ENCODE measurements at regions not wholly inside any gene's neighbourhood (a gene's known extent, or its start where the extent isn't known, plus 50 kb on each side); places are given as distances from the start of the nearest gene placed in this dataset.

DNA sequence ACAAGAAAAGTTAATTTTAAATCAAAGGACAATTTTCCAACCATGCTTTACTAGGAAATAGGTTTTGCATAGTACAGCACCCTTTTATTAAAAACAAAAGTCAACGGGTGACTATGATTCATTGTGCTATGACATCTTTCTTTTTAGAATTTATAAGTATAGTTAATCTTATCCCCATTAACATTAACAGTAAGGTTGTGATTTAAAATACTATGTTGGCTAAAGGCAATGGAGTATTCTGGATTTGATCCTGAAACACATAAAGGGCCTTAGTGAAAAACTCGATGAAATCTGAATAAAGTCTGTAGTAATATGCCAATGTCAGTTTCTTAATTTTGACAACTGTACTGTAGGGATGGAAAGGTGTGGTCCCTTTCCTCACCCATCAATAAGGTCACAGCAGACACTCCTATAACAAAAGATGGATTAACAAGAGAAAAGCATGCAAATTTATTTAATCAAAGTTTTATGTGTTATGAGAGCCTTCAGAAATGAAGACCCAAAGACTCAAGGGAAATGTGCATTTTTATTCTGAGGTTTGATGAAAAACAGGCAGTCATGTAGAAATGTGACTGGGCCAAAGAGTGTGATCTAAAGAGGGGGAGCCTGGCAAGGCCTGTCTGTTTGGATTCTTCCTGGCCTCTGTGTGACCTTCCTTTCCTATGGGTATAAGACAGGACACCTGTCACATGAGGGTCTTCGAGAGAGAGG is 731.4 kb downstream of the TSN start:
- no peak for DNase-seq (ENCODE audit: low read depth)

DNA sequence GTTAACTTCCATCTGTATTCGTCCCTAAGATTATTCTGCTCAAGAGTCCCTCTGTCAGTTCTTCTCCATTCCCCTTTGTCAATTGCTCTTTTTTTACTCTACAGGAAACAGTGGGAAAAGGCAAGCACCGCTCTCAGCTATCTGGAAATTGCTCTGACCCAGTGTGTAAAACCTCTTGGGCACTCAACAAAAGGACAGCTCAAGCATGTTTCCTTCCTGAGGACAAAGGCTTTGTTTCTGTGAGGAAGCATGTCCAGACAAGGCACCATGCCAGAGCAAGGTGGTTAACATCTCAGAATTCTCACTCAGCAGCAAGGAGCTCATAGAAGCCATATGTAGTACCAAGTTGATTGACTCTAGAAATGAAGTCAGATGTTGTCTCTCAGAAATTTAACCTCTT is 735.6 kb downstream of the TSN start:
- no peak for DNase-seq (ENCODE audit: low read depth)

DNA sequence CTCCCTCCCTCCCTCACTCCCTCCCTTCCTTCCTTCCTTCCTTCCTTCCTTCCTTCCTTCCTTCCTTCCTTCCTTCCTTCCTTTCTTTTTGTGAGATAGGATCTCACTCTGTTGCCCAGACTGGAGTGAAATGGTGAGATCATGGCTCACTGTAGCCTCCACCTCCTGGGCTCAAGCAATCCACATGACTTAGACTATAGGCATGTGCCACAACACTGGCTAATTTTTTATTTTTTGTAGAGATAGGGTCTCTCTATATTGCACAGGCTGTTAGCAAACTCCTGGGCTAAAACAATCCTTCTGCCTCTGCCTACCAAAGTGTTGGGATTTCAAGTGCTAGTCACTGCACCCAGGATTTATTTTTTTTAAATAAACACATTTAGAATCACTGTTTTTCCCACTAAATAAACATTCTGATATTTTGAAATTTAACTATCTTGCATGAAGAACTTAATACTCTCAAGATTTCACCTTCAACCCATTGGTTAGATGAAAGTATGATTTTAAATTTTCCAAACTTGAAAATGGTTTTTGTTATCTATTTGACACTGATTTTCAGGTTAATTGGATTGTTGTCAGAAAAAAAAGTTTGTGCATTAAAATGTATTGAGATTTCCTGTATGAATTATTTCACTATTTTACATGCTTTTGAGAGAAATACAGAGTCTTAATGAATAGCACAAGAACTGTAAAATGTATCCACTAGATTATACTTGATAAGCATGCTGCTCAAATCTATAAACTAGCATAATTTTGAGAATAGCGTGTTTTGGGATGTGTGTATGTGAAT is 745.1 kb downstream of the TSN start:
- no peak for DNase-seq (ENCODE audit: low read depth)

DNA sequence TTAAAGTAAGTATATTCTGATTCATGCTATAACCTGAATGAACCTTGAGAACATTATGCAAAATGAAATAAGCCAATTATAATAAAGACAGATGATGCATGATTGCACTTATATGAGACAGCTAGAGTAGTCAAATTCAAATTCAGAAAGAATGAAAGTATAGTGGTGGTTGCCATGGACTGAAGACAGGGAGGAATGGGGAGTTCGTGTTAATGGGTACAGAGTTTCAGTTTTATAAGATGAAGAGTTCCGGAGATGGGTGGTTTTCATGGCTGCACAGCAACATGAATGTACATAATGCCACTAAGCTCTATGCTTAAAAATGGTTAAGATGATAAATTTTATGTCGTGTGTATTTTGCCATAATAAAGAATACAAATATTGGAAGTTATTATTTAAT is 751.2 kb downstream of the TSN start:
- no peak for DNase-seq (ENCODE audit: low read depth)

DNA sequence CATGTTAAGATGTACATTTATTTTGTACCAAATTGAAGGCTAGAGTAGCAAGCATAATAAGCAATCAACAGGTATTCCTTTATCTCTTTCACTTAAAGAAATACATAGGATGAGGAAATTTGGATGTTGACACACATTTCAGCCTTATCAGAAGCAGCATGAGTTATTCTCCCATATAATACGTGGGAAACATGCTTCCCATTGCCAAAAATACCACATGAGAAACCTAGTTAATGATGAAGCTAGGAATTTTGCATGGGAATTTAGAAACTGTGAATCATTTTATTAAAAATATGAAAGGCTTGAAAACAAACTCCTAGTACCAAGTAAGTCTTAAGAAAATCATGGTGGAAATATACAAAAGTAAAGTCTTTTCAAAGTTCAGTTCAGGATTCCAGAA is 751.8 kb downstream of the TSN start:
- no peak for DNase-seq (ENCODE audit: low read depth)

DNA sequence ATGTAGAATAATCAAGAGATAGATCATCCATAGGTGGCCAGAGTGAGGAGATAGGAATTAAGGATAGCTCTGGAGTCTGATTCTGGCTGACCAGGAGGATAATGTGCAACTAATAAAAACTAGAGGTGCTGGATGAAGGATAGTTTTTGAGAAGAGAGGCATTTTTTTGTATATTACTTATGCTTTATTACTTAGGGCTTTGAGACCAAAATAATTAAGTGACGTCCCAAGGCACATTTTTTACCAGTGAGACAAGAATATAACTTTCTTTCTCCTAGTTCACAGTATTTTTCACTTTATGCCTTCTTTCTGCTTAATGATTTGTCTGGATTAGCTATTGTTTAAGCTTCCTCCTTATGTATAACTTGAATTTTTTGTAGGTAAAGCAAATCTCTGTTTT is 756.6 kb downstream of the TSN start:
- DNase-seq (ENCODE audit: low read depth): no peak

DNA sequence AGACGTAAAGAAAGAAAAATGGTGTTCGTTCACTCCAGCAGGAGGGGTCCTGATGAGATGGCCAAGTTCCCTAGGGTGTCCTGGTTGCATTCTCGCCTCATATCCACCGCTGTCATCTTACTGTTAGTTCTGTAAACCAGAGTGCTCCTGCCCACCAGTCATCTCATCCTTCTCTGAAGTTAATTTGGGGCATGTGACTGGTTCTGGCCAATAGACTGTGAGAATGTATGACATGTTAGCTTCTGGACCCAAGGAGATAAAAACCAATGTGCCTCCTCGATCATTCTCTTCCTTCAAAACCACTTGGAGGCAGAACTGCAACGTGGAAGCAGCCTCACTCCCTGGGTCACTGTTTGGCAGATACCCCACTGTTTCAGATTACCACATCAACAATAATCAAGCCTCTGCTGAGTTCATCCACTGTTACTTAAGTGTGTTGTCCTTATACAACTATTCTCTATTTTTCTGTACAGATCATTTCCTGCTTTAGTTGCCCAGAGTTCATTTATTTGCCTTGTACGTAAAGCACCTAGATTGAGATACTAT is 759.1 kb downstream of the TSN start:
- no peak for DNase-seq (ENCODE audit: low read depth)

DNA sequence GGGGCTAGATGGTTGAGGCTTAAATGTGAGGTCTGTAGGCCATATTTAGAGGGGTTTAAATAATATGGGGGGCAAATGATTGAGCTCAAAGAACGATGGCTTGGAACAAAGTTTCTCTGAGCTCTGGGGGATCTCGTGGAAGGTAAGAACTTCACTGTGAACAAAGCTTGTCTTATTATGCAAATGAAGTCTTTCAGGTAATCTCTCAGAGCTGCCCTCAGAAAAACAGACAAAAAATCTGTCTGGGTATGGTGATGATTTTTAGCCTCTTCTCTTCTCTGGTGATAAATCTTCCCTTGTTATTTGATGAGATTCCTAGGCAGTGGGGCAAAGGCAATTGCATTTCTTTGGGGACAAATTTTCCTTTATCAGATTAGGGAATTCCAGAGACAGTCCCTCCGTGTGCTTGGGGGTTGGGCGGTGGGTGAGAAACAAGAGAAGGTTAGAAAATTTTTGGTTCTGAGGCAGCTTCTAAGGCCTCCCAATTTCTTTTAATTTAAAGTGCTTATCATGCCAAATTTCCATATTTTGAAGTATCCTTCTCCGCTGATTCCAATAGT is 760.4 kb downstream of the TSN start:
- DNase-seq (ENCODE audit: low read depth): no peak

DNA sequence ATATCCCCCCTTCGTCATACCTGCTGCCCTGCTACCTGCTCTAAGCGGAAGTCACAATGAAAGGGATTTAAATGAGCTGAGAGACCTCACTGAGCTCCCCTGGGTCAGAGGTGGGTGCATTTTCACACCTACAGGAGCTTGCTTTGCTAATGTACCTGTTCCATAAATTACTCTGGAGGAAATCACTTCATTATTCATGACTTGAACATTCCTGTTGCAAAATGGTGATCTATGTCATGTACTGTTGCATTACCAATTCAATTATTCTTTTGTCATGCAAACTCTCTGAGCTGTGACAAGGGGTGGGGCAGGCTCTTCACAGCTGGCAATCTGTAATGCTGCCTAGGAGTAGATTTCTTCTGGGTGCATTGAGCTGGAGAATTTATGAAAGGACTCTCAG is 761.3 kb downstream of the TSN start:
- DNase-seq (ENCODE audit: low read depth): no peak

DNA sequence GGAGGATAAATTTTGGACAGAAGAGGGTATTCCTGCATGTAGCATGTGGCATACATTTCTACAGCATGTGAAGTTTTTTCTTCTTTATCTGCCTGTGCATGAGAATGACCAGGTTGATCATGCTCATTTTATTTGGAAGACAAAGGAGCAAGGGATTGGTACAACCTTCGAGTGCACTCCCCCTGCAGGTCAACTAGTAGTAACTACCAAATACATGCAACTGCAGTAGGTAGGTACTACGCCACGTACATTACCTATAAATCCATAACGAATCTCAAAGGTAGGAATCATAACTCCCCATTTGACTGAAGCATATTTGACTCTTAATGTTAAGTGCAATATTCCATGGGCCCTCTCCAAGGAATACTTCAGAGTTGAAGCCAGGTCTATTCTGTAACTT is 763.9 kb downstream of the TSN start:
- no peak for DNase-seq (ENCODE audit: low read depth)

DNA sequence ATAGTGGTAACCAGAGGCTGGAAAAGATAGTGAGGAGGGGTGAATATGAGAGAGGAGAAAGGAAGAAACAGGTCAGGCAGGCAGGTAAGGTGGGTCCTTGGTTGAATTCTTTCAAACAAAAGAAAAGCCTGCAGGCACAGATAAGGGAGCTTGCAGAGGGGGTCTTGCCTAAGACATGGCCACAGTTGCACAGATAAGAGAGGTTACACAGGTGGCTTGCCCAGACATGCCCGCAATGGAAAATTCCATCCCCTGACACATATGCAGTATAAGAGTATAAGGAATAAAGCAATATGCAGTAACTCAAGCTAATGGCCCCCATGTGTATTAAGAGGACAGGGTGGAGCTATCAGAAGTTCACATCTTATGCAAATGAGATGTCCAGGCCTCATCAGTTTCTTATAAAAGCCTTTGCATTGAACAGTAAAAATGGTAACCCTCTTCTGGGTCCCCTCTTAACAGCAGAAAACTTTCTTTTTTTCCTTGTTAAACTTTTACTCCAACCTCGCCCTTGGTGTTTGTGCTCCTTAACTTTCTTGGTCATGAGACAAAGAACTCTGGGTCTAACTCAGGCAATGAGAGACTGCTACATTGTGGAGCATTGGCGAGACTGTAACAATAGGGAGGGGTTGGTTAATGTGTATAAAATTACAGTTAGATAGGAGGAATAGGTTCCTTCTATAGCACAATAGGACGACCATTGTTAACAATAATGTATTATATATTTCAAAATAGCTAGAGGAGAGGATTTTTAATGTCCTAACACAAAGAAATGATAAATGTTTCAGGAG is 764.6 kb downstream of the TSN start:
- no peak for DNase-seq (ENCODE audit: low read depth)

DNA sequence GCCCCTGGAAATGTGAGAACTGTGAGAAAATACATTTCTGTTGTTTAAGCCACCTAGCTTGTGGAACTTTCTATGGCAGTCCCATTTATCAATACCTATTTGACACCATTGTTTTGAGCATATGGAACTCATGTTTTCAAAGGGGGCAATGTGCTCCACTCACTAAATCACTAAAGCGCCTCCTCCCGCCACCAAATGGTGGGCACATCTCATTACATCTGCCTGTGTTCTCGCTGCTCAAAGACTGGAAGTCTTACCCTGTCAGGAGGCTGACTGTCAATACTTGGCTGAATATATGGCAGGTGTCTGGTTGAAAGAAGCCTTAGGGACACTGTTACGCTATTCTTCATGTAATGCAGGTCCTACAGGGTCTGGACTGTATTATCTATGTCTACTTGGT is 767.7 kb downstream of the TSN start:
- no peak for DNase-seq (ENCODE audit: low read depth)

DNA sequence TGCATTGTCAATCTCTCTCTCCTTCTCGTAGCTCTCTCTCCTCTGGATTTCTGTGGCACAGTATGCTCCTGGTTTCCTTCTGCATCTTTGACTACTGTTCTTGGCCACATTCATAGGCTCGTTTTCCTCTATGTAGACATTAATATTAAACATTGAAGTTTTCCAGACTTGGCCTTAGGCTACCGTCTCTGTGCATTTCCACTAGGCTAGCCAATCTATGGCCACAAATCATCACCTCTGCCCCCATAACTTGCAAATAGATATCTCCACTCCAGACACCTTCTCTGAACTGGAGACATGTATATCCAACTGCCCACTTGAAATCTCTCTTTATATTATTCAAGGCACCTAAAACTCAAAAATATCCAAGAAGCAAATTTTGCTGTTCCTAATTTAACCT is 768.5 kb downstream of the TSN start:
- no peak for DNase-seq (ENCODE audit: low read depth)

DNA sequence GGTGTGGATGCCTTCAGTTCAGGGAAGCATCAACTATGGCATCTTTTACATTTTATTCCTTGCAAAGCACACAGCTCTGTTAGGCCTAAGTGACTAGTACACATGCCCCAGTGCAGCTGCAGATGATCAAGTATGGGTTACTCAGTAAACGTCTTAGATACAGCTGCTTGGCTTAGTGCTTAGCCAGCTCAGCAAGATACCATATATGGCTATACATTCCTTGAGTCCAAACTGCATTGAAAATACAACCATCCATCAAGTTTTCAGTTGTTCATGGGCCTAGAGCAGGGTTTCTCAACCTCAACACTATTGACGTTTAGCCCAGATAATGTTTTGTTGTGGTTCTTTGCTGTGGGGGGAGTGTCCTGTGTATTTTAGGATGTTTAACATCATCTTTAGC is 769.9 kb downstream of the TSN start:
- DNase-seq (ENCODE audit: low read depth): no peak

DNA sequence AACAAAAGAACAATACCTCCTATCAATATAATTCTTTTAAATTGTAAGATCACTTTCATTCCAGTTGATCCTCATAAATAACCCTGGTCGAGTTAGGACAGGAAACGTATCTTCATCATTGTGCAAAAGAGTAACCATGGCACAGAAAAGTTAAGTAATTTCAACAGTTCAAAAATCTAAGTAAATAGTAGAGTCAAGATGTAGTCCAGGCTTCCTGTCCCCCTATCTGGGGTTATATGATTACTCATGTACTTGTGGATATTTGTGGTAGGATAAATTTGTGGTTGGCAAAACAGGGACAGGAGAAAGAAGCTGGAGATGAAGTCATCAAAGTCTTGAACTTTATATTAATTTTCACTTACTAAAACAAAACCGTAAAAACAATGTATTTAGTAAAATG is 772.6 kb downstream of the TSN start:
- DNase-seq (ENCODE audit: low read depth): no peak

DNA sequence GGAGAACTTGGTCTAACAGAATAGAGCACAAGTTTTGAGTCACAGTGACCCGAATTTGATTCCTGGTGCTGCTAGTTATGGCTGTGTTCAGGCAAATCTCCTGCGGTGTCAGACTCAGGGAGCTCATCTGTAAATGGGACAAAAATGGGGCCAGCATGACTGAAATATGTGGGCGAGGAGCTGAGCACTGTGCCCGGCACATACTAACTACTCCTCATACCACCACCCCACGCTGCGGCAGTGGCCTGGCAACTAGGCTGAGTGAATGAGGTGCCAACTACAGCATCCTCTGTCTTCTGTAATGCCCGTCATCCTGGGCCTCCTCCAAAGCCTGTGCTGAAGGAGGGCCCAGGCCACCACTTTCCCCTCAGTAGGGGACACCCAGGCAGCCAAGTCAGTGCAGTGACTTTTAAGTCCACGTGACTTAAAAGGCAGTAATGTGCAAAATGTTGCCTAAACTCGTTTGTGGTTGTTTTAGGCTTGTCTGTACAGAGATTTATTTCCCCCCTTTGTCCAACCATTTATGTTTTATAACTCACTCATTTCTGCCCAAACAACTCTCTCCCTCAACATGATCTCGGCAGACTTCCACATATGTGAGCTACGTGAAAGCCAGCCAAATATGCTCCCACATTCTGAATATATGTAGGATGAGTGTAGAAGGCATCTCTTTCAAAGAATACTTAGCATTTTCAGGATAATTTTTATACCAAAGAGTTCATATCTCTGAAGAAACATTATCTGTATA is 773.7 kb downstream of the TSN start:
- no peak for DNase-seq (ENCODE audit: low read depth)

DNA sequence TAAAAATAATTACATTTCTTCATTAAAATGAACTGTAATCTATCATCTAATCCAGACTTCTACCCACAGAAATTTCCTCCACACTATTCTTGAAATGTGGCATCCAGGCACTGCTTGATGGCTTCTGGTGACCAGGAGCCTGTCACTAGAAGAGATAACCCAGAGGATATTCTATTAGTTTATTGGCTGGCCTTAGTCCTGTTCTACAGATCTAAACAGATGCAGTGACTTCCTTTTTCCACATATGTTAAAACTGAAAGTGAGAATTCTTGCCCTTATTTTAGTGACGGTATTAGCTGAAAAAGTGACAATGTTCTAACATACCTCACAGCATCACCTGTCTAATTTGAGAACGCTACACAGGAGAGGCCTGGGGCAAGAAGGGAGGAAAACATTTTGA is 775.4 kb downstream of the TSN start:
- no peak for DNase-seq (ENCODE audit: low read depth)

DNA sequence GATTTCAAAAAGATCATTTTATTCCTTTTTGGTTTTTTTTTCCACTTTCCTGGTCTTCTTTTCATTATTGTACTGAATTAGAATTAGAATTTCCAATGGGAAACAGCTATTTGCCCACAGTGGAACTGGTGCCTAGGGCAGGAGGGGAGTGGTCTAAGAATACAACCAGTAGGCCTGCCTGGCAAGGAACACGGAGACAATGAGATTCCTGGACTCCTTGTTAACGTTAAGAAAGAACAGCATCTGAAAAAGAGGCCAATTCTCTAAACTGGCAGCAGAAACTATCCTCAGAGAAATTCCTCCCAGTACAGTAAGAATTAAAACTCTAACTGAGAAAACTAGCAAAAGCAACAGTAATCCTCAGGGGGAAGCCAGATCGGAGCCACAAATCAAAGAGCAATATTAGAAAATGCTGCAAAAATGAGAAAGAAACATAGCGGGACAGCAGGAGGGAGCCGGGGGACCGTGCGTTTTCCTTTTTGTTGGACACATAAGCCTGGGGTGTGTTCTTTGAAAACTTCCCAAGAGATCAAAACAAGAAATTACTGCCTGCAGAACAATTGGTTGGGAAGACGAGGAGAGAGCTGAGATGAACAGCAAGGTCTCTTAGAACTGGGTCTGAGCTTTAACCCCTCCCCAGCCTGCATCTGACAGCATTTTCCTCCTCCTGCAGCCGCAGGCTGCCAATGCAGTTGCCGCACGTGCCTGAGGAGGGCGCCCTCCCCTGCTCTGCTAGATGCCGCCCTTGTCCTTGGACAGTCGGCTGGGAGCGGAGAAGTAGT is 776.0 kb downstream of the TSN start:
- DNase-seq (ENCODE audit: low read depth): no peak

DNA sequence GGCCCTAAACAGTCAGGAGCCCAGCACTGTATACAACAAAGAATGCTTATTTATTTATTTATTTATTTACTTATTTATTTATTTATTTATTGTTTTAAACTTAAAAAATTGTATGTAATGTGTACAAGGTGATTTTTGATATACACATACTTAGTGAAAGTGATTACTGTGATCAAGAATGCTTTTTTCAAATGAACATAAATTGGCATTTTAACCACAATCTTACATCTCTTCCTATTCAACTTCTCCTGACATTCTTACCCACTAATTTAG is 776.6 kb downstream of the TSN start:
- no peak for DNase-seq (ENCODE audit: low read depth)

DNA sequence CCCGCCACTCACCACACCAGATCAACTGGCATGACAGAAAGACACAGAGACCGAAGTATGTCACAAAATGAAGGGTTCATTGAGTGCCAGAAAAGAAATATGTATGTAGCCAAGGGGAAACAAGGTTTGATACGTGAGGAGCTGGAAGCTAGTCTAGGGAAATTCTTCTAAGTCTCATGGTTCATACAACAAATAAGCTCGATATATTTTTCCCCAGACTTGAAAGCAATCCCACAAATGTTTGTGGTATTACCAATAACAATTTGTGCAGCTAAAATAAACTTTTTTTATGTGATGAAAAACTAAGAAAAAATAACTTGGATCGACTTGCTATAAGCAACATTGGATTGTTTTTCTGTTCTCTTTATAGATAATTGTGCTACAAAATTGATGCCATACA is 777.0 kb downstream of the TSN start:
- DNase-seq (ENCODE audit: low read depth): no peak

DNA sequence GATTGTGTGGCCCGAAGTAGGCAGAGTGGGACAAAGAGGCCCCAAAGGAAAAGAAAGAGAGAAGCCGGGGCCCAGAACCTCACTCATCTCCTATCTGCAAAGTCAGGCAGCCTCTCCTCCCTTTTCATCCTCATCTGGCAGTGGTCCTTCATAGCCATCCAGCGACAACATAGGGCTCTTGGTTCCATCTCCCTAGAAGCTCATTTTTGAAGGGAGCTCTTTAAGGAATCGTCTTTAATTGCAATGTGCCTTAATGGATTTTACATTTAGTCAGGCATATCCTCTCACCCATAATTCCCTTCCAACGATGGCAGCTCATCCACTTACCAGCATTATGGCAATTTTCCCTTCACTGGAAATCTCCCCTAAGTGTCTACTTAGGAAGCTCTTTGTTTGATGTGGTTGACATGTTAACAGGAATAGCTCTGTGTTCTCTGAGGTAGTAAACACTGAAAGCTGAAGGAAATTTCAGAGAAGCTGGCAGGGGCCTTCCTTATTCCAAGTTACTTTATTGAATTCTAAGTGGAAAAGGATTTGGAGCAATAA is 780.6 kb downstream of the TSN start:
- DNase-seq (ENCODE audit: low read depth): no peak
